Thoracic aorta (tissue), 2 donors: ENCODE measurements at regions not wholly inside any gene's neighbourhood (a gene's known extent, or its start where the extent isn't known, plus 50 kb on each side); places are given as distances from the start of the nearest gene placed in this dataset.

Experiments
- ATAC-seq: fragments of 150-250 bp; one replicate; pipeline ENCODE4 v1.8.0; 2017; ENCODE audit warnings: low read depth; ENCODE audit not compliant: insufficient number of reproducible peaks, low FRiP score
- DNase-seq: peaks from one replicate; pipeline ENCODE4 v3.0.0-alpha.2; 2020; ENCODE audit warnings: low spot score
- H3K27ac ChIP-seq, 2 donors: fragments of 200-600 bp; sonication (generic); 1 replicate in 1 of 2; 2 replicates in 1 of 2; pipeline ENCODE4 v1.5.1; 2016; ENCODE audit warnings: mild to moderate bottlenecking in 2 of 2, moderate library complexity in 2 of 2
- H3K27me3 ChIP-seq: fragments of 200-600 bp; sonication (generic); replicated peaks from 2 replicates; pipeline ENCODE4 v1.6.0; 2016; ENCODE audit warnings: mild to moderate bottlenecking; ENCODE audit not compliant: insufficient read depth
- H3K36me3 ChIP-seq: fragments of 200-600 bp; sonication (generic); one replicate; pipeline ENCODE4 v1.5.1; 2016
- H3K4me1 ChIP-seq, 2 donors: fragments of 200-600 bp; sonication (generic); 1 replicate in 1 of 2; 2 replicates in 1 of 2; pipeline versions ENCODE4 v1.5.1 to v1.6.0; 2016; ENCODE audit warnings: low read depth in 2 of 2, mild to moderate bottlenecking in 1 of 2; ENCODE audit not compliant: control insufficient read depth in 1 of 2
- H3K4me3 ChIP-seq: fragments of 200-600 bp; sonication (generic); 2 replicates; pipeline ENCODE4 v1.5.1; 2016; ENCODE audit warnings: mild to moderate bottlenecking
- H3K9me3 ChIP-seq: fragments of 200-600 bp; sonication (generic); 2 replicates; pipeline ENCODE4 v1.5.1; 2016
- CTCF ChIP-seq: fragments of 200-600 bp; sonication (generic); IDR thresholded peaks from one replicate; pipeline ENCODE4 v1.5.1; 2019; ENCODE audit warnings: antibody characterized with exemption

GRCh38 chr4:71254451-71255012 lies 84.3 kb upstream of the SLC4A4 start:
- no peak for TF ChIP-seq CTCF
- DNase-seq (no peak), ATAC-seq (no peak)
- no peaks in the 10 kb centered on the region for H3K27me3 ChIP-seq
- H3K4me3 ChIP-seq: peak overlapping the region; percentile 46
- no peaks in the 10 kb centered on the region for H3K36me3 ChIP-seq
- no peak overlapping the region for H3K27ac ChIP-seq
- H3K9me3 ChIP-seq: no peaks in the 10 kb centered on the region
- H3K4me1 ChIP-seq: peaks cover 4 to 22% of the 10 kb centered on the region in 2 donors

GRCh38 chr4:71255976-71256375 lies 82.8 kb upstream of the SLC4A4 start:
- Histone ChIP-seq H3K9me3 (no peaks in the 10 kb centered on the region), H3K27me3 (no peaks in the 10 kb centered on the region), H3K4me3 (no peak overlapping the region), H3K4me1 (peaks cover 4 to 25% of the 10 kb centered on the region in 2 donors), H3K36me3 (no peaks in the 10 kb centered on the region), H3K27ac (no peak overlapping the region)
- no peak for DNase-seq
- TF ChIP-seq CTCF: no peak
- ATAC-seq: no peak

- no peak overlapping the region for H3K4me3 ChIP-seq
- ATAC-seq (no peak), DNase-seq (no peak)
- no peak for TF ChIP-seq CTCF
- H3K27me3 ChIP-seq: no peaks in the 10 kb centered on the region
- H3K27ac ChIP-seq: no peak overlapping the region
- no peaks in the 10 kb centered on the region for H3K9me3 ChIP-seq
- peaks cover 4 to 32% of the 10 kb centered on the region in 2 donors for H3K4me1 ChIP-seq
- H3K36me3 ChIP-seq: no peaks in the 10 kb centered on the region
These were observed 81.1 kb upstream of the SLC4A4 start for GRCh38 chr4:71257761-71258160.

- H3K4me1 ChIP-seq: peaks cover 4 to 32% of the 10 kb centered on the region in 2 donors
- TF ChIP-seq CTCF: no peak
These were observed 80.5 kb upstream of the SLC4A4 start for GRCh38 chr4:71258323-71258722.

GRCh38 chr4:71259280-71259679 lies 79.5 kb upstream of the SLC4A4 start:
- no peak for DNase-seq
- H3K27ac ChIP-seq: no peak overlapping the region
- no peak for TF ChIP-seq CTCF
- no peaks in the 10 kb centered on the region for H3K36me3 ChIP-seq
- no peaks in the 10 kb centered on the region for H3K9me3 ChIP-seq
- no peak overlapping the region for H3K4me3 ChIP-seq
- H3K4me1 ChIP-seq: peaks cover 0 to 32% of the 10 kb centered on the region in 2 donors
- H3K27me3 ChIP-seq: no peaks in the 10 kb centered on the region
- no peak for ATAC-seq

More at GRCh38 chr4:71258323-71258722, 80.5 kb upstream of the SLC4A4 start:
- Histone ChIP-seq H3K36me3 (no peaks in the 10 kb centered on the region), H3K4me3 (no peak overlapping the region), H3K27ac (no peak overlapping the region), H3K9me3 (no peaks in the 10 kb centered on the region), H3K27me3 (no peaks in the 10 kb centered on the region)
- DNase-seq (no peak), ATAC-seq (no peak)
